ENCODE measurements at regions not wholly inside any gene's neighbourhood (a gene's known extent, or its start where the extent isn't known, plus 50 kb on each side); places are given as distances from the start of the nearest gene placed in this dataset.
A peak's percentile ranks its signal among the peaks of the same experiment; 100 is the strongest.

DNA sequence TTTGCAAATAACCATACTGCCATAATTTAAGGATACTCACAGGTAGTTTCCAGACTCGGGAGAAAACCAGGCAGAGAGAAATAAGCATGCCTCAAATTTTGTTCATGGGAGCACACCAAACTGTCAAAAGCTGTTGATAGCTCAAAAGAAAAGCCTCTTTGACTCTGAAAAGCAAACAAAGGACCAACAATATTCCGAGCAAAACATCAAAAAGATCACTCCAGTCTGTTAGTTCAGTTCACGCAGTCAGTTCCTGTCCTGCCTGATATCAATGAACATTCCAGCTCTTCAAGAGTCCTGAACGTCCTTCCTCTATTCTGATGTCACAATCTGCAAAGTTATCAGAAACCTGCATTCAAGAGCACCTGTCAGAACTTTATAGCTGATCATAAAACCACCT is 78.7 kb downstream of the RRM2 start:
- Mint-ChIP-seq H3K4me1 (no peaks in the 10 kb centered on the region), H3K27ac (no peak overlapping the region), H3K36me3 (peaks cover 0 to 9% (median 0%) of the 10 kb centered on the region in 5 donors), H3K27me3 (no peaks in the 10 kb centered on the region), H3K4me3 (no peak overlapping the region), H3K9me3 (no peaks in the 10 kb centered on the region)
- no peak overlapping the region for H3K4me3 ChIP-seq (ENCODE audit: low read length)
- POLR2A ChIA-PET: no interaction called here
- H3K27me3 ChIP-seq (ENCODE audit: control insufficient read depth in 2 of 2, insufficient read depth in 2 of 2, low read length in 2 of 2): no peaks in the 10 kb centered on the region
- H3K27ac ChIP-seq (ENCODE audit: low read depth, low read length): no peak overlapping the region
- no peaks in the 10 kb centered on the region for H3K9me3 ChIP-seq (ENCODE audit: control insufficient read depth in 2 of 3, low read length in 3 of 3)
- ATAC-seq (no peak), DNase-seq (no peak)
- intact Hi-C loops (cut with micrococcal nuclease): no loop called here
- H3K4me1 ChIP-seq (ENCODE audit: control insufficient read depth in 2 of 2, insufficient read depth in 2 of 2, low read length in 2 of 2): no peaks in the 10 kb centered on the region
- CTCF ChIA-PET: no interaction called here
- H3K36me3 ChIP-seq (ENCODE audit: control insufficient read depth in 2 of 3, insufficient read depth in 3 of 3, low read length in 3 of 3): no peaks in the 10 kb centered on the region

DNA sequence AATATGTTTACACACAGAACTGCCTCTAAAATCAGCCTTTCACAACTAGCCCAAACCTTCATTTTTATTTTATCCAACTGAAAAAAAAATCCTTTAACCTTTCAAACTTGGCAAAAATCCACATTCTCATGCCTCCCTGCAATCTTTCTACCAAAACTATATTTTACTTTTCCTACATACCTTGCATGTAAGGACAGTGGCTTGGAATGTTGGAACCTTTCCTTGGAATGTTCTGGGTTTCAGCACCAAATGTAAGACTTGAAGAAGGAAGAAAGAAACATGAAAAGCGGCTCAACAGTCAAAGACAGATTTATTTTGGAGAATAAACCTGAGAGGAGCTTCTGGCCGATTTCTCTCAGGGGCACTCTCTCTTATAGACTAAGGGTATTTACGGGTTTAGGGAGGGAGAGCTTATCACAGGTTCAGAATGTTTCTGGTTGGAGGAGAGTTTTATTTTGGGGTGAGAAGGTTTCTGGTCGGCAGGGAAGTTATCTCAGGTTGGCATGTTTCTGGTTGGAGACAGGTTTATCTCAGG is 79.7 kb downstream of the RRM2 start:
- Mint-ChIP-seq H3K27me3 (no peaks in the 10 kb centered on the region), H3K4me1 (no peaks in the 10 kb centered on the region), H3K36me3 (peaks cover 0 to 12% (median 0%) of the 10 kb centered on the region in 5 donors), H3K9me3 (no peaks in the 10 kb centered on the region), H3K27ac (no peak overlapping the region), H3K4me3 (no peak overlapping the region)
- no peak overlapping the region for H3K4me3 ChIP-seq (ENCODE audit: low read length)
- no peaks in the 10 kb centered on the region for H3K9me3 ChIP-seq (ENCODE audit: control insufficient read depth in 2 of 3, low read length in 3 of 3)
- ChIA-PET POLR2A (no interaction called here), CTCF (no interaction called here)
- ATAC-seq: no peak
- DNase-seq: no peak
- no peaks in the 10 kb centered on the region for H3K36me3 ChIP-seq (ENCODE audit: control insufficient read depth in 2 of 3, insufficient read depth in 3 of 3, low read length in 3 of 3)
- intact Hi-C loops (cut with micrococcal nuclease): no loop called here
- no peak overlapping the region for H3K27ac ChIP-seq (ENCODE audit: low read depth, low read length)
- H3K4me1 ChIP-seq (ENCODE audit: control insufficient read depth in 2 of 2, insufficient read depth in 2 of 2, low read length in 2 of 2): no peaks in the 10 kb centered on the region
- no peaks in the 10 kb centered on the region for H3K27me3 ChIP-seq (ENCODE audit: control insufficient read depth in 2 of 2, insufficient read depth in 2 of 2, low read length in 2 of 2)

DNA sequence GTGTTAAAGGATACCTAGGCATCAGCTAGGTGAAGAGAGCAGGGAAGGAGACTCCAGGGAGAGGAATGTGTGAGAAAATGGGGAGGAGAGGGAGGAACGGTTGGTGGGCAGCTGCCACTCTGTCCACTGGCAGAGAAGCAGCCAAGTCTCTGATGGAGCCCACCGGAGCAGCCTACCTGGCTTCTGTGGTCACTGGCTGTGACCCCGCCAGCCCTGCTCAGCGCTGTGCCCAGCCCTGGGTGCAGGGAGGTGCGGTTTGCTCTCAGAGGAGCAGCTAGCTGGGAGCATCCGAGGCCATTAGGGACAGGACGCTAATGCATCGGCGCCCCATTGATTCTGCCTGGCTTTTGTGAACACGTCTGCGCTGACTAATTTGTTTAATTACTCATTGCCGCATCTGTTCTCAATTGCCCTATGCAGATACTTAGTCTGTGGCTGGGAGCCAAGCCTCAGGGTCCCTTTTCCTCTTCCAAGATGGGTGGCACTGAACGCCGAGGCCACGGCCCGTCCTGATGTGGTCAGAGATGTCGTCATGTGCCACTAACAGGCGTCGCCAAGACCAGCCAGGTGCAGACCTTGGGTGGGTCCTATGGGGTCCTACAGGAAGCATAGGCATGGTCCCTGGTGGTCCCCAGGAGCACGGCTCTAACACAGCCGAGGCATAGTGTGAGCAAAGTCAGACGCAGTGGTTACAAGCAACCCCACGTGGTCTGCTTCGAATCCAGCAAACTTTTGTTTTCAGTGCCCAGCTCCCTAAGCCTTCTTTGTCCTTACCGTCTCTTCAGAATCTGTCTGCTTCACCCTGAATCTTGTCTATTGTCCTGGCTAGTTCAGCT is 82.0 kb downstream of the RRM2 start:
- H3K36me3 ChIP-seq (ENCODE audit: control insufficient read depth in 2 of 3, insufficient read depth in 3 of 3, low read length in 3 of 3): no peaks in the 10 kb centered on the region
- Mint-ChIP-seq H3K27ac (no peak overlapping the region), H3K36me3 (peaks cover 0 to 4% (median 0%) of the 10 kb centered on the region in 5 donors), H3K4me3 (no peak overlapping the region), H3K27me3 (no peaks in the 10 kb centered on the region), H3K4me1 (no peaks in the 10 kb centered on the region), H3K9me3 (no peaks in the 10 kb centered on the region)
- intact Hi-C loops (cut with micrococcal nuclease): no loop called here
- POLR2A ChIA-PET: no interaction called here
- no peaks in the 10 kb centered on the region for H3K4me1 ChIP-seq (ENCODE audit: control insufficient read depth in 2 of 2, insufficient read depth in 2 of 2, low read length in 2 of 2)
- DNase-seq: no peak
- no peak for ATAC-seq
- no peaks in the 10 kb centered on the region for H3K27me3 ChIP-seq (ENCODE audit: control insufficient read depth in 2 of 2, insufficient read depth in 2 of 2, low read length in 2 of 2)
- no peak overlapping the region for H3K27ac ChIP-seq (ENCODE audit: low read depth, low read length)
- no peak overlapping the region for H3K4me3 ChIP-seq (ENCODE audit: low read length)
- H3K9me3 ChIP-seq (ENCODE audit: control insufficient read depth in 2 of 3, low read length in 3 of 3): no peaks in the 10 kb centered on the region
- CTCF ChIA-PET: no interaction called here

DNA sequence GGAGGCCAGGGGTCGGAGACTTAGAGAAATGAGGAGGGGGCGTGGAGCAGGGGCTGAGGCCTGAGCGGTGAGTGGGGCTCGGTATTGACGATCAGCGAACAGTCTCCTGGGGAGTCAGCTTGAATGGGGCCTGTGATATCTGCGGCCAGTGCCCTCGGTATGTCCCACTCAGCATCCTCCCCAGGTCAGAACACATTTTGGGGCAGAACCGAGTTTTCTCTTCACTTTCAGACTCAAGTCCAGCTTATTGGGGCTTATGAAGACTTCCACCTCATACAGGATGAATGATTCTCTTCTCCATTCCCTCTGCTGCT is 82.6 kb downstream of the RRM2 start:
- DNase-seq (no peak), ATAC-seq (no peak)
- H3K27ac Mint-ChIP-seq: no peak overlapping the region
- ChIA-PET CTCF (no interaction called here), POLR2A (no interaction called here)
- no peaks in the 10 kb centered on the region for H3K4me1 Mint-ChIP-seq
- H3K27me3 ChIP-seq (ENCODE audit: control insufficient read depth in 2 of 2, insufficient read depth in 2 of 2, low read length in 2 of 2): no peaks in the 10 kb centered on the region
- no peaks in the 10 kb centered on the region for H3K4me1 ChIP-seq (ENCODE audit: control insufficient read depth in 2 of 2, insufficient read depth in 2 of 2, low read length in 2 of 2)
- no peaks in the 10 kb centered on the region for H3K9me3 ChIP-seq (ENCODE audit: control insufficient read depth in 2 of 3, low read length in 3 of 3)
- peaks cover 0 to 4% (median 0%) of the 10 kb centered on the region in 5 donors for H3K36me3 Mint-ChIP-seq
- no peaks in the 10 kb centered on the region for H3K9me3 Mint-ChIP-seq
- no peak overlapping the region for H3K4me3 ChIP-seq (ENCODE audit: low read length)
- H3K4me3 Mint-ChIP-seq: no peak overlapping the region
- intact Hi-C loops (cut with micrococcal nuclease): no loop called here
- H3K27ac ChIP-seq (ENCODE audit: low read depth, low read length): no peak overlapping the region
- H3K36me3 ChIP-seq (ENCODE audit: control insufficient read depth in 2 of 3, insufficient read depth in 3 of 3, low read length in 3 of 3): no peaks in the 10 kb centered on the region
- no peaks in the 10 kb centered on the region for H3K27me3 Mint-ChIP-seq

DNA sequence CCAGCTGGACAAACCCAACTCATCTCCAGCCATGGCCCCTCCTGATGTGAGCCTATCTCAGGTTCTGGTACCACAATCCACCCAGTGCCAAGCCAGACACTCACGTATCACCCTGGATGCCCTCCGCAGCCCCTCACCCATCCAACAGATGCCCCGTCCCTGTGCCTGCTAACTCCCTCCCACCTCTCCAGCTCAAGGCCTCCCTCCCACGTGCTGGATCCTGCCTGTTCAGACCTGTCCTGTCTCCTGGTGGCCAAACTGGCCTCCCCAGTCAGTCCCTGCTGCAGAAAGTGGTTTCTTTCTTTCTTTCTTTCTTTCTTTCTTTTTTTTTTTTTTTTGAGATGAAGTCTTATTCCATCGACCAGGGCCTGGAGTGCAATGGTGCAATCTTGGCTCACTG is 86.2 kb downstream of the RRM2 start:
- Histone ChIP-seq H3K36me3 (ENCODE audit: control insufficient read depth in 2 of 3, insufficient read depth in 3 of 3, low read length in 3 of 3) (no peaks in the 10 kb centered on the region), H3K27me3 (ENCODE audit: control insufficient read depth in 2 of 2, insufficient read depth in 2 of 2, low read length in 2 of 2) (no peaks in the 10 kb centered on the region), H3K4me3 (ENCODE audit: low read length) (no peak overlapping the region), H3K4me1 (ENCODE audit: control insufficient read depth in 2 of 2, insufficient read depth in 2 of 2, low read length in 2 of 2) (no peaks in the 10 kb centered on the region), H3K27ac (ENCODE audit: low read depth, low read length) (no peak overlapping the region), H3K9me3 (ENCODE audit: control insufficient read depth in 2 of 3, low read length in 3 of 3) (no peaks in the 10 kb centered on the region)
- no peak for DNase-seq
- H3K27me3 Mint-ChIP-seq: no peaks in the 10 kb centered on the region
- CTCF ChIA-PET: no interaction called here
- peaks cover 0 to 2% (median 0%) of the 10 kb centered on the region in 7 donors for H3K4me1 Mint-ChIP-seq
- H3K4me3 Mint-ChIP-seq: no peak overlapping the region
- intact Hi-C loops (cut with micrococcal nuclease): no loop called here
- H3K9me3 Mint-ChIP-seq: no peaks in the 10 kb centered on the region
- peaks cover 0 to 9% (median 0%) of the 10 kb centered on the region in 5 donors for H3K36me3 Mint-ChIP-seq
- ATAC-seq: no peak
- POLR2A ChIA-PET: no interaction called here
- no peak overlapping the region for H3K27ac Mint-ChIP-seq

DNA sequence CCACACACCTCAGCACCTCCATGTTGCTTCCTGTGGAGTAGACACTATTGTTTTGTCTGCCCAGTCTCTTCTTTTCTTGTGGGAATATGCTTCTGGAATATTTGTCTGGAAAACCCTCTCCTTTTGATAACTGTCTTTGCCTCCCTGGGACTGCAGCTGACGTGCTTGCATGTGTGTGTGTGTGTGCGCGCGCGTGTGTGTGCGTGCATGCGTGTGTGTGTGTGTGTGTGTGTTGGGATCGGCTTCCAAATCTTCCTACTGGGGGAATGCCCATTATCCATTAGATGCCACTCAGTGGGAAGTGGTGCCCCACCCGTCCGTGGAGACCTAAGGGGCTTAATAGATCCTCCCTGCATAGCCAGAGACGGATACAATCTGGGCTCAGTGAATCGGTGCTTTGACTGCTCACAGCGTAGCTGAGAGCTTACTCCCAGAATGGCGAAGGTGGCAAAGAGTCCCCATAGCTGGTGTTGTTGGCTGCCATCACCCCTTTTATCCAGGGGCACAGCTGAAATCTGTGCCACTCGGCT is 86.9 kb downstream of the RRM2 start:
- Histone ChIP-seq H3K36me3 (ENCODE audit: control insufficient read depth in 2 of 3, insufficient read depth in 3 of 3, low read length in 3 of 3) (no peaks in the 10 kb centered on the region), H3K27ac (ENCODE audit: low read depth, low read length) (no peak overlapping the region), H3K4me1 (ENCODE audit: control insufficient read depth in 2 of 2, insufficient read depth in 2 of 2, low read length in 2 of 2) (no peaks in the 10 kb centered on the region), H3K4me3 (ENCODE audit: low read length) (no peak overlapping the region), H3K9me3 (ENCODE audit: control insufficient read depth in 2 of 3, low read length in 3 of 3) (no peaks in the 10 kb centered on the region), H3K27me3 (ENCODE audit: control insufficient read depth in 2 of 2, insufficient read depth in 2 of 2, low read length in 2 of 2) (no peaks in the 10 kb centered on the region)
- Mint-ChIP-seq H3K27me3 (no peaks in the 10 kb centered on the region), H3K27ac (peak overlapping the region in 1 of 9 donors; percentile 68), H3K9me3 (no peaks in the 10 kb centered on the region), H3K36me3 (peaks cover 0 to 9% (median 0%) of the 10 kb centered on the region in 5 donors), H3K4me3 (no peak overlapping the region), H3K4me1 (peaks cover 0 to 2% (median 0%) of the 10 kb centered on the region in 7 donors)
- intact Hi-C loops (cut with micrococcal nuclease): no loop called here
- POLR2A ChIA-PET: no interaction called here
- DNase-seq (no peak), ATAC-seq (no peak)
- CTCF ChIA-PET: no interaction called here

DNA sequence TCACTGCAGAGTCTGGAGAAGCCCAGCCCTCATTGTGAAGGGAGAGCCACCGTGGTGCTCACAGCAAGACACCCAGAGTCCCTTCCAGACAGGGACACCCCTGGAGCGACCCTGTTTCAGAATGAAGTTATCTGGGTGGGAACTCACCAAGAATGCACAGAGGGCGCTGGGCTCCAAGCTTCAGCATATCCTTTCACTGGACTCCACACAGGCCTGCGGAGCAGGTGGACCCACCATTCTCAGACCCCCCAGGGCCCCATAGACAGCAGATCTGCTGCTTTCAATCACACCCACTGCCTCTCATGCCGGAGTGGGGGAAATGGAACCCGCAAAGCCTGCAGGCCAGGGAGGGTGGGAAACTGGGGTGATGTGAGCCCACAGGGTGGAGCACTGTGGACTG is 87.8 kb downstream of the RRM2 start:
- DNase-seq: no peak
- H3K27ac ChIP-seq (ENCODE audit: low read depth, low read length): no peak overlapping the region
- no peak for ATAC-seq
- H3K4me1 ChIP-seq (ENCODE audit: control insufficient read depth in 2 of 2, insufficient read depth in 2 of 2, low read length in 2 of 2): no peaks in the 10 kb centered on the region
- H3K9me3 ChIP-seq (ENCODE audit: control insufficient read depth in 2 of 3, low read length in 3 of 3): no peaks in the 10 kb centered on the region
- Mint-ChIP-seq H3K9me3 (no peaks in the 10 kb centered on the region), H3K4me1 (peaks cover 0 to 2% (median 0%) of the 10 kb centered on the region in 7 donors), H3K36me3 (peaks cover 0 to 8% (median 0%) of the 10 kb centered on the region in 5 donors), H3K4me3 (no peak overlapping the region), H3K27me3 (no peaks in the 10 kb centered on the region), H3K27ac (no peak overlapping the region)
- no peak overlapping the region for H3K4me3 ChIP-seq (ENCODE audit: low read length)
- ChIA-PET POLR2A (no interaction called here), CTCF (no interaction called here)
- no peaks in the 10 kb centered on the region for H3K27me3 ChIP-seq (ENCODE audit: control insufficient read depth in 2 of 2, insufficient read depth in 2 of 2, low read length in 2 of 2)
- H3K36me3 ChIP-seq (ENCODE audit: control insufficient read depth in 2 of 3, insufficient read depth in 3 of 3, low read length in 3 of 3): no peaks in the 10 kb centered on the region
- intact Hi-C loops (cut with micrococcal nuclease): no loop called here

Measured in naive thymus-derived CD4-positive, alpha-beta T cell (primary cell).